Lower leg skin (tissue), 4 donors: ENCODE measurements at regions not wholly inside any gene's neighbourhood (a gene's known extent, or its start where the extent isn't known, plus 50 kb on each side); places are given as distances from the start of the nearest gene placed in this dataset.

ENCODE experiments used
- DNase-seq, 2 donors: peaks; one replicate each; pipeline ENCODE4 v3.0.0-alpha.2; 2019; ENCODE audit warnings: low spot score in 2 of 2
- H3K4me3 ChIP-seq: fragments of 200-600 bp; sonication (generic); 2 replicates; pipeline ENCODE4 v1.5.1; 2017; ENCODE audit warnings: mild to moderate bottlenecking, low read depth; ENCODE audit not compliant: poor library complexity, severe bottlenecking
- CTCF ChIP-seq, 3 donors: fragments of 450-650 bp; IDR thresholded peaks; one replicate each; pipeline ENCODE4 v1.5.1; 2016; ENCODE audit warnings: antibody characterized with exemption in 3 of 3, mild to moderate bottlenecking in 3 of 3, moderate library complexity in 2 of 3
- POLR2A ChIP-seq, 2 donors: fragments of 450-650 bp; IDR thresholded peaks; one replicate each; pipeline ENCODE4 v1.6.1; 2016 to 2017; ENCODE audit warnings: antibody characterized with exemption in 2 of 2, mild to moderate bottlenecking in 1 of 2, moderate library complexity in 1 of 2
- WGBS, 2 donors: methylation state at CpG; one replicate each; pipeline ENCODE4 v1.1.5; 2018; 5-methylcytosine and 5-hydroxymethylcytosine counted together
- intact Hi-C: fragments of 100-400 bp; cut with DNase I; formaldehyde crosslinking; loops from one replicate; pipeline ENCODE4 v1.15.0; 2023; ENCODE audit warnings: low total_unique reads

GRCh38 chr2:12896318-12896982 lies 179.7 kb downstream of the TRIB2 start:
- no peak overlapping the region for H3K4me3 ChIP-seq
- intact Hi-C loops = no loop called here
- DNase-seq = no peak
- TF ChIP-seq POLR2A (IDR thresholded peaks at IDR 0.05) = no peak
- no peak for TF ChIP-seq CTCF (IDR thresholded peaks at IDR 0.05)
- 70 to 74% methylated on average over 4 of the region's 4 CpGs for WGBS, 2 donors

GRCh38 chr2:12897181-12897580 lies 180.4 kb downstream of the TRIB2 start:
- WGBS, 2 donors = 58 to 71% methylated on average over 1 of the region's 1 CpG
- intact Hi-C loops = no loop called here
- no peak overlapping the region for H3K4me3 ChIP-seq
- no peak for TF ChIP-seq CTCF (IDR thresholded peaks at IDR 0.05)
- no peak for DNase-seq

- 86% methylated on average over 2 of the region's 2 CpGs for WGBS, 2 donors
- DNase-seq = no peak
- intact Hi-C loops = no loop called here
- H3K4me3 ChIP-seq = no peak overlapping the region
- TF ChIP-seq CTCF (IDR thresholded peaks at IDR 0.05) (no peak), POLR2A (IDR thresholded peaks at IDR 0.05) (no peak)
These were observed 186.5 kb downstream of the TRIB2 start for GRCh38 chr2:12903272-12903671.

- intact Hi-C loops = no loop called here
- no peak overlapping the region for H3K4me3 ChIP-seq
- no peak for TF ChIP-seq CTCF (IDR thresholded peaks at IDR 0.05)
- no peak for DNase-seq
- WGBS, 2 donors = 65 to 68% methylated on average over 2 of the region's 2 CpGs
These were observed 193.7 kb downstream of the TRIB2 start for GRCh38 chr2:12910431-12910830.

- WGBS, 2 donors = 78 to 81% methylated on average over 1 of the region's 1 CpG
- no peak for DNase-seq
- H3K4me3 ChIP-seq = no peak overlapping the region
- intact Hi-C loops = no loop called here
- TF ChIP-seq CTCF (IDR thresholded peaks at IDR 0.05) = no peak
- no peak for TF ChIP-seq POLR2A (IDR thresholded peaks at IDR 0.05)
These were observed 199.1 kb downstream of the TRIB2 start for GRCh38 chr2:12915787-12916186.
